Large intestine (tissue), 3 donors: ENCODE measurements at regions not wholly inside any gene's neighbourhood (a gene's known extent, or its start where the extent isn't known, plus 50 kb on each side); places are given as distances from the start of the nearest gene placed in this dataset.
"Not testable (repeated sequence)": the region's sequence is repeated elsewhere in the genome, so short reads cannot be mapped to it uniquely, and the experiment has no call there.

Source experiments
- DNase-seq, 2 donors: peaks; one replicate each; pipeline versions ENCODE4 v3.0.0 to v3.0.0-alpha.2; 2013
- H3K27ac ChIP-seq: one replicate; pipeline ENCODE4 v1.5.1; 2013; ENCODE audit warnings: low read length
- H3K27me3 ChIP-seq: 2 replicates; pipeline ENCODE4 v1.6.1; 2013; ENCODE audit warnings: low read length; ENCODE audit not compliant: control insufficient read depth, insufficient read depth
- H3K36me3 ChIP-seq: 2 replicates; pipeline ENCODE4 v1.6.1; 2013; ENCODE audit warnings: low read length; ENCODE audit not compliant: control insufficient read depth, insufficient read depth
- H3K4me1 ChIP-seq: one replicate; pipeline ENCODE4 v1.6.1; 2013; ENCODE audit warnings: low read length; ENCODE audit not compliant: control insufficient read depth, insufficient read depth
- H3K4me3 ChIP-seq: one replicate; pipeline ENCODE4 v1.5.1; 2013; ENCODE audit warnings: low read length
- H3K9me3 ChIP-seq: one replicate; pipeline ENCODE4 v1.6.1; 2013; ENCODE audit warnings: mild to moderate bottlenecking, low read depth, low read length, moderate library complexity; ENCODE audit not compliant: control insufficient read depth
- WGBS: methylation state at CpG from one replicate; pipeline ENCODE4 v1.1.5; 2013; ENCODE audit warnings: low lambda C conversion rate; ENCODE audit not compliant: insufficient coverage; 5-methylcytosine and 5-hydroxymethylcytosine counted together

GRCh38 chrX:106493210-106493816 is 118.5 kb upstream of the RADX start:
- H3K4me3 ChIP-seq, H3K27ac ChIP-seq, H3K4me1 ChIP-seq, H3K27me3 ChIP-seq, H3K9me3 ChIP-seq, H3K36me3 ChIP-seq: not testable (repeated sequence)
- no CpG with 5 or more reads among the region's 5 CpGs for WGBS
- peak; percentile 64 to 75 for DNase-seq

GRCh38 chrX:106499473-106499872 is 112.3 kb upstream of the RADX start:
- Histone ChIP-seq H3K27ac (no peak overlapping the region), H3K9me3 (no peaks in the 10 kb centered on the region), H3K27me3 (no peaks in the 10 kb centered on the region), H3K4me3 (no peak overlapping the region), H3K4me1 (no peaks in the 10 kb centered on the region), H3K36me3 (no peaks in the 10 kb centered on the region)
- DNase-seq, result no peak

GRCh38 chrX:106510713-106511403 is 100.9 kb upstream of the RADX start:
- Histone ChIP-seq H3K36me3 (no peaks in the 10 kb centered on the region), H3K27ac (no peak overlapping the region), H3K4me3 (no peak overlapping the region), H3K27me3 (no peaks in the 10 kb centered on the region), H3K4me1 (no peaks in the 10 kb centered on the region), H3K9me3 (no peaks in the 10 kb centered on the region)
- no CpG with 5 or more reads among the region's 1 CpG for WGBS
- no peak for DNase-seq
